Activated CD8-positive, alpha-beta T cell treated with anti-CD3 and anti-CD28 coated beads, Interleukin-2, amount 10 ng/mL, durations not matched to agents 7 days and 5 days (primary cell): ENCODE measurements at regions not wholly inside any gene's neighbourhood (a gene's known extent, or its start where the extent isn't known, plus 50 kb on each side); places are given as distances from the start of the nearest gene placed in this dataset.

Experiments
- ATAC-seq: fragments of 150-1000 bp; cut with Tn5 transposase; one replicate; pipeline ENCODE4 v1.10.0; 2021; ENCODE audit warnings: moderate library complexity
- CTCF ChIA-PET: fragments of 350-600 bp; sonication (Branson Sonifier 250); formaldehyde crosslinking; loops from one replicate; lab custom pipeline; 2021; ENCODE audit warnings: antibody characterized with exemption; lab: Charles Lee
- POLR2A ChIA-PET: fragments of 350-600 bp; sonication (Branson Sonifier 250); formaldehyde crosslinking; loops from one replicate; lab custom pipeline; 2021; ENCODE audit warnings: antibody characterized with exemption; lab: Charles Lee
- DNase-seq: peaks from one replicate; pipeline ENCODE4 v3.0.0-alpha.2; 2020
- H3K27ac Mint-ChIP-seq: one replicate; pipeline ENCODE4 v1.8.0; 2021; ENCODE audit warnings: mild to moderate bottlenecking, mixed read lengths
- H3K27me3 Mint-ChIP-seq: one replicate; pipeline ENCODE4 v1.8.0; 2021; ENCODE audit warnings: low read depth, mixed read lengths
- H3K36me3 Mint-ChIP-seq: one replicate; pipeline ENCODE4 v1.8.0; 2021; ENCODE audit warnings: low read depth, mixed read lengths
- H3K4me1 Mint-ChIP-seq: one replicate; pipeline ENCODE4 v1.8.0; 2021; ENCODE audit warnings: low read depth, mixed read lengths
- H3K4me3 Mint-ChIP-seq: one replicate; pipeline ENCODE4 v1.8.0; 2021; ENCODE audit warnings: mild to moderate bottlenecking, mixed read lengths
- H3K9me3 Mint-ChIP-seq: one replicate; pipeline ENCODE4 v1.8.0; 2022; ENCODE audit warnings: mixed read lengths; ENCODE audit not compliant: insufficient read depth

- DNase-seq (no peak), ATAC-seq (no peak)
- ChIA-PET CTCF (no interaction called here), POLR2A (no interaction called here)
- Mint-ChIP-seq H3K36me3 (no peaks in the 10 kb centered on the region), H3K27me3 (peaks cover 14% of the 10 kb centered on the region), H3K9me3 (no peaks in the 10 kb centered on the region), H3K4me1 (peaks cover 16% of the 10 kb centered on the region), H3K4me3 (no peak overlapping the region), H3K27ac (no peak overlapping the region)
Measured at GRCh38 chr13:47110141-47110540, 213.3 kb upstream of the HTR2A start.

GRCh38 chr13:47109028-47109427, 212.2 kb upstream of the HTR2A start:
- Mint-ChIP-seq H3K27ac (peak overlapping the region; percentile 28), H3K27me3 (peaks cover 15% of the 10 kb centered on the region), H3K4me1 (peaks cover 16% of the 10 kb centered on the region), H3K36me3 (no peaks in the 10 kb centered on the region), H3K9me3 (no peaks in the 10 kb centered on the region), H3K4me3 (no peak overlapping the region)
- POLR2A ChIA-PET: no interaction called here
- peak; percentile 76 for ATAC-seq
- DNase-seq: peak; percentile 51
- CTCF ChIA-PET: interaction anchor here (1.2 kb wide), 1 partner anchor 9 kb away, joined by 3 read pairs; no protein-coding TSS in a partner anchor

GRCh38 chr13:47100214-47100853, 203.5 kb upstream of the HTR2A start:
- no peak overlapping the region for H3K4me3 Mint-ChIP-seq
- peaks cover 7% of the 10 kb centered on the region for H3K27me3 Mint-ChIP-seq
- H3K36me3 Mint-ChIP-seq: no peaks in the 10 kb centered on the region
- ATAC-seq (no peak), DNase-seq (no peak)
- ChIA-PET CTCF (interaction anchor here (1.2 kb wide), 1 partner anchor 9 kb away, joined by 3 read pairs; no protein-coding TSS in a partner anchor), POLR2A (no interaction called here)
- H3K4me1 Mint-ChIP-seq: no peaks in the 10 kb centered on the region
- no peak overlapping the region for H3K27ac Mint-ChIP-seq
- no peaks in the 10 kb centered on the region for H3K9me3 Mint-ChIP-seq

- H3K27ac Mint-ChIP-seq: no peak overlapping the region
- DNase-seq: no peak
- no peaks in the 10 kb centered on the region for H3K36me3 Mint-ChIP-seq
- no peaks in the 10 kb centered on the region for H3K9me3 Mint-ChIP-seq
- ATAC-seq: no peak
- H3K27me3 Mint-ChIP-seq: no peaks in the 10 kb centered on the region
- no peaks in the 10 kb centered on the region for H3K4me1 Mint-ChIP-seq
- CTCF ChIA-PET: no interaction called here
- POLR2A ChIA-PET: no interaction called here
- no peak overlapping the region for H3K4me3 Mint-ChIP-seq
Measured at GRCh38 chr13:47094734-47095434, 198.0 kb upstream of the HTR2A start.

- H3K36me3 Mint-ChIP-seq: no peaks in the 10 kb centered on the region
- no peaks in the 10 kb centered on the region for H3K4me1 Mint-ChIP-seq
- ChIA-PET CTCF (no interaction called here), POLR2A (no interaction called here)
- DNase-seq (no peak), ATAC-seq (no peak)
- no peak overlapping the region for H3K27ac Mint-ChIP-seq
- no peak overlapping the region for H3K4me3 Mint-ChIP-seq
- no peaks in the 10 kb centered on the region for H3K9me3 Mint-ChIP-seq
- peaks cover 3% of the 10 kb centered on the region for H3K27me3 Mint-ChIP-seq
Measured at GRCh38 chr13:47092202-47092601, 195.3 kb upstream of the HTR2A start.

- Mint-ChIP-seq H3K4me3 (no peak overlapping the region), H3K27ac (no peak overlapping the region), H3K36me3 (no peaks in the 10 kb centered on the region), H3K27me3 (peaks cover 3% of the 10 kb centered on the region), H3K4me1 (no peaks in the 10 kb centered on the region), H3K9me3 (no peaks in the 10 kb centered on the region)
- POLR2A ChIA-PET: no interaction called here
- DNase-seq (no peak), ATAC-seq (no peak)
- CTCF ChIA-PET: no interaction called here
Measured at GRCh38 chr13:47087841-47088240, 191.0 kb upstream of the HTR2A start.

GRCh38 chr13:47087241-47087640, 190.4 kb upstream of the HTR2A start:
- peaks cover 3% of the 10 kb centered on the region for H3K27me3 Mint-ChIP-seq
- ChIA-PET POLR2A (no interaction called here), CTCF (no interaction called here)
- no peaks in the 10 kb centered on the region for H3K4me1 Mint-ChIP-seq
- H3K4me3 Mint-ChIP-seq: no peak overlapping the region
- no peak overlapping the region for H3K27ac Mint-ChIP-seq
- ATAC-seq: no peak
- no peaks in the 10 kb centered on the region for H3K9me3 Mint-ChIP-seq
- H3K36me3 Mint-ChIP-seq: no peaks in the 10 kb centered on the region
- DNase-seq: no peak

GRCh38 chr13:47085346-47085745, 188.5 kb upstream of the HTR2A start:
- Mint-ChIP-seq H3K9me3 (no peaks in the 10 kb centered on the region), H3K4me3 (no peak overlapping the region), H3K27ac (no peak overlapping the region), H3K36me3 (no peaks in the 10 kb centered on the region), H3K27me3 (peaks cover 3% of the 10 kb centered on the region), H3K4me1 (no peaks in the 10 kb centered on the region)
- ATAC-seq (no peak), DNase-seq (no peak)
- POLR2A ChIA-PET: no interaction called here
- CTCF ChIA-PET: no interaction called here

- Mint-ChIP-seq H3K27ac (no peak overlapping the region), H3K4me3 (no peak overlapping the region), H3K36me3 (no peaks in the 10 kb centered on the region), H3K9me3 (no peaks in the 10 kb centered on the region), H3K4me1 (no peaks in the 10 kb centered on the region), H3K27me3 (no peaks in the 10 kb centered on the region)
- POLR2A ChIA-PET: no interaction called here
- CTCF ChIA-PET: no interaction called here
- ATAC-seq (no peak), DNase-seq (no peak)
Measured at GRCh38 chr13:47081850-47082249, 185.0 kb upstream of the HTR2A start.

- H3K9me3 Mint-ChIP-seq: no peaks in the 10 kb centered on the region
Measured at GRCh38 chr13:47081246-47081645, 184.4 kb upstream of the HTR2A start.

GRCh38 chr13:47080621-47081020, 183.8 kb upstream of the HTR2A start:
- ChIA-PET CTCF (no interaction called here), POLR2A (no interaction called here)
- Mint-ChIP-seq H3K27ac (no peak overlapping the region), H3K9me3 (peaks cover 4% of the 10 kb centered on the region), H3K27me3 (no peaks in the 10 kb centered on the region), H3K36me3 (no peaks in the 10 kb centered on the region), H3K4me1 (no peaks in the 10 kb centered on the region), H3K4me3 (no peak overlapping the region)
- DNase-seq: no peak
- no peak for ATAC-seq

More at GRCh38 chr13:47081246-47081645, 184.4 kb upstream of the HTR2A start:
- ChIA-PET CTCF (no interaction called here), POLR2A (no interaction called here)
- Mint-ChIP-seq H3K27me3 (no peaks in the 10 kb centered on the region), H3K4me3 (no peak overlapping the region), H3K4me1 (no peaks in the 10 kb centered on the region), H3K36me3 (no peaks in the 10 kb centered on the region), H3K27ac (no peak overlapping the region)
- DNase-seq (no peak), ATAC-seq (no peak)

- no peaks in the 10 kb centered on the region for H3K27me3 Mint-ChIP-seq
- H3K4me1 Mint-ChIP-seq: no peaks in the 10 kb centered on the region
- ChIA-PET CTCF (no interaction called here), POLR2A (no interaction called here)
- no peak overlapping the region for H3K27ac Mint-ChIP-seq
- H3K36me3 Mint-ChIP-seq: no peaks in the 10 kb centered on the region
- H3K9me3 Mint-ChIP-seq: peaks cover 10% of the 10 kb centered on the region
- H3K4me3 Mint-ChIP-seq: no peak overlapping the region
- ATAC-seq (no peak), DNase-seq (no peak)
Measured at GRCh38 chr13:47076500-47076899, 179.6 kb upstream of the HTR2A start.
